CD4-positive, alpha-beta T cell (primary cell): ENCODE measurements at regions not wholly inside any gene's neighbourhood (a gene's known extent, or its start where the extent isn't known, plus 50 kb on each side); places are given as distances from the start of the nearest gene placed in this dataset.

Experiments used
- ATAC-seq: fragments of 200-7000 bp; cut with Tn5 transposase; one replicate; pipeline ENCODE4 v1.10.0; 2022; ENCODE audit warnings: mild to moderate bottlenecking; ENCODE audit not compliant: poor library complexity
- CTCF ChIA-PET: fragments of 350-600 bp; sonication (Branson Sonifier 250); formaldehyde crosslinking; loops from one replicate; lab custom pipeline; 2021; ENCODE audit warnings: antibody characterized with exemption, inconsistent platforms; lab: Charles Lee
- POLR2A ChIA-PET: fragments of 350-600 bp; sonication (Branson Sonifier 250); formaldehyde crosslinking; loops from one replicate; lab custom pipeline; 2021; ENCODE audit warnings: antibody characterized with exemption, inconsistent platforms; lab: Charles Lee
- DNase-seq, 14 experiments: peaks; one replicate each; pipeline ENCODE4 v3.0.0-alpha.2; 2013 to 2020; ENCODE audit warnings: mixed read lengths in 2 of 14
- H3K27ac ChIP-seq, 2 donors: one replicate each; pipeline versions ENCODE4 v1.5.1 to v1.7.0; 2013; ENCODE audit warnings: low read length in 2 of 2, low read depth in 1 of 2, mild to moderate bottlenecking in 1 of 2
- H3K27me3 ChIP-seq, 2 experiments: 1 replicate in 1 of 2; 2 replicates in 1 of 2; pipeline versions ENCODE4 v1.6.1 to v1.7.0; 2013; ENCODE audit warnings: low read length in 2 of 2, control low read depth in 1 of 2, mild to moderate bottlenecking in 1 of 2, moderate library complexity in 1 of 2; ENCODE audit not compliant: insufficient read depth in 2 of 2, control insufficient read depth in 1 of 2
- H3K36me3 ChIP-seq: one replicate; pipeline ENCODE4 v1.6.1; 2013; ENCODE audit warnings: low read length, control low read depth; ENCODE audit not compliant: insufficient read depth
- H3K4me1 ChIP-seq: one replicate; pipeline ENCODE4 v1.6.1; 2013; ENCODE audit warnings: low read length, control low read depth; ENCODE audit not compliant: insufficient read depth
- H3K4me3 ChIP-seq: one replicate; pipeline ENCODE4 v1.5.1; 2013; ENCODE audit warnings: mild to moderate bottlenecking, low read length, moderate library complexity
- H3K9me3 ChIP-seq, 2 experiments: 1 replicate in 1 of 2; 2 replicates in 1 of 2; pipeline versions ENCODE4 v1.6.1 to v1.7.0; 2013; ENCODE audit warnings: low read length in 2 of 2, mild to moderate bottlenecking in 2 of 2, control low read depth in 1 of 2, moderate library complexity in 1 of 2; ENCODE audit not compliant: control insufficient read depth in 1 of 2, insufficient read depth in 1 of 2
- H3K27ac Mint-ChIP-seq: one replicate; pipeline ENCODE4 v1.8.0; 2020; ENCODE audit warnings: mixed read lengths
- H3K27me3 Mint-ChIP-seq: one replicate; pipeline ENCODE4 v1.8.0; 2021; ENCODE audit warnings: mixed read lengths
- H3K36me3 Mint-ChIP-seq: one replicate; pipeline ENCODE4 v1.8.0; 2021; ENCODE audit warnings: low read depth, mixed read lengths
- H3K4me1 Mint-ChIP-seq: one replicate; pipeline ENCODE4 v1.8.0; 2021; ENCODE audit warnings: low read depth, mixed read lengths
- H3K4me3 Mint-ChIP-seq: one replicate; pipeline ENCODE4 v1.8.0; 2020; ENCODE audit warnings: mild to moderate bottlenecking, mixed read lengths
- H3K9me3 Mint-ChIP-seq: one replicate; pipeline ENCODE4 v1.8.0; 2020; ENCODE audit warnings: mixed read lengths
- CTCF ChIP-seq: fragments of 200-600 bp; IDR thresholded peaks from one replicate; pipeline ENCODE4 v1.8.0; 2022; ENCODE audit warnings: antibody characterized with exemption, mild to moderate bottlenecking
- intact Hi-C, 2 experiments: fragments of 100-400 bp; cut with DNase I in 1 of 2; cut with micrococcal nuclease in 1 of 2; formaldehyde crosslinking; loops; one replicate each; pipeline versions ENCODE4 v1.15.1 to v1.9.0; 2023 to 2025; cut with DNase I, micrococcal nuclease

- H3K36me3 Mint-ChIP-seq, result peaks cover 1% of the 10 kb centered on the region
- peaks cover 19% of the 10 kb centered on the region for H3K4me1 Mint-ChIP-seq
- H3K4me3 ChIP-seq, result no peak overlapping the region
- no peaks in the 10 kb centered on the region for H3K36me3 ChIP-seq
- H3K27ac Mint-ChIP-seq, result no peak overlapping the region
- no peak overlapping the region for H3K4me3 Mint-ChIP-seq
- no peaks in the 10 kb centered on the region for H3K27me3 ChIP-seq
- peaks cover 0 to under 1% of the 10 kb centered on the region in 2 experiments for H3K9me3 ChIP-seq
- CTCF ChIA-PET, result interaction anchor here (1.4 kb wide), 1 partner anchor 140 kb away, joined by 3 read pairs; no protein-coding TSS in a partner anchor
- TF ChIP-seq CTCF, result no peak
- H3K4me1 ChIP-seq, result peaks cover 5% of the 10 kb centered on the region
- ATAC-seq (no peak), DNase-seq (no peak)
- H3K27ac ChIP-seq, result no peak overlapping the region
- POLR2A ChIA-PET, result interaction anchor here (0.8 to 1.1 kb wide), 2 partner anchors 15 to 136 kb away, joined by 3 to 6 read pairs; partner anchors contain the start of gene SLC39A10
- H3K9me3 Mint-ChIP-seq, result peaks cover 2% of the 10 kb centered on the region
- H3K27me3 Mint-ChIP-seq, result no peaks in the 10 kb centered on the region
- intact Hi-C loops, result no loop called here
Observed at GRCh38 chr2:195520671-195521155, 136.3 kb upstream of the SLC39A10 start.

GRCh38 chr2:195515551-195515950, 141.5 kb upstream of the SLC39A10 start:
- Histone ChIP-seq H3K27me3 (no peaks in the 10 kb centered on the region), H3K4me3 (no peak overlapping the region), H3K36me3 (no peaks in the 10 kb centered on the region), H3K27ac (no peak overlapping the region), H3K4me1 (no peaks in the 10 kb centered on the region), H3K9me3 (peaks cover 0 to 3% of the 10 kb centered on the region in 2 experiments)
- TF ChIP-seq CTCF, result no peak
- intact Hi-C loops, result no loop called here
- CTCF ChIA-PET, result no interaction called here
- no peaks in the 10 kb centered on the region for H3K9me3 Mint-ChIP-seq
- no peak overlapping the region for H3K4me3 Mint-ChIP-seq
- no peaks in the 10 kb centered on the region for H3K27me3 Mint-ChIP-seq
- H3K36me3 Mint-ChIP-seq, result no peaks in the 10 kb centered on the region
- H3K4me1 Mint-ChIP-seq, result peaks cover 12% of the 10 kb centered on the region
- DNase-seq (no peak), ATAC-seq (no peak)
- H3K27ac Mint-ChIP-seq, result no peak overlapping the region
- POLR2A ChIA-PET, result interaction anchor here (1.4 to 2.8 kb wide), 3 partner anchors 8 to 141 kb away, joined by 3 to 11 read pairs (median 6); partner anchors contain the start of gene SLC39A10

GRCh38 chr2:195514365-195514764, 142.7 kb upstream of the SLC39A10 start:
- intact Hi-C loops, result no loop called here
- Histone ChIP-seq H3K4me1 (no peaks in the 10 kb centered on the region), H3K4me3 (no peak overlapping the region), H3K9me3 (peaks cover 0 to 3% of the 10 kb centered on the region in 2 experiments), H3K27me3 (no peaks in the 10 kb centered on the region), H3K27ac (no peak overlapping the region), H3K36me3 (no peaks in the 10 kb centered on the region)
- ATAC-seq (no peak), DNase-seq (no peak)
- ChIA-PET POLR2A (interaction anchor here (1.5 to 2.8 kb wide), 2 partner anchors 16 to 142 kb away, joined by 6 to 11 read pairs; partner anchors contain the start of gene SLC39A10), CTCF (interaction anchor here (0.7 kb wide), 1 partner anchor 48 kb away, joined by 4 read pairs; no protein-coding TSS in a partner anchor)
- no peak overlapping the region for H3K4me3 Mint-ChIP-seq
- no peaks in the 10 kb centered on the region for H3K9me3 Mint-ChIP-seq
- no peaks in the 10 kb centered on the region for H3K27me3 Mint-ChIP-seq
- no peak overlapping the region for H3K27ac Mint-ChIP-seq
- no peak for TF ChIP-seq CTCF
- H3K4me1 Mint-ChIP-seq, result peaks cover 12% of the 10 kb centered on the region
- no peaks in the 10 kb centered on the region for H3K36me3 Mint-ChIP-seq
